NCI-H2107 treated with DMSO at 0.1 percent for 48 hours (cell line): ENCODE measurements at regions not wholly inside any gene's neighbourhood (a gene's known extent, or its start where the extent isn't known, plus 50 kb on each side); places are given as distances from the start of the nearest gene placed in this dataset.

ENCODE experiments used
- DNase-seq: peaks from one replicate; lab custom pipeline; 2025; ENCODE audit not compliant: unreplicated experiment; lab: John Stamatoyannopoulos, UW

DNA sequence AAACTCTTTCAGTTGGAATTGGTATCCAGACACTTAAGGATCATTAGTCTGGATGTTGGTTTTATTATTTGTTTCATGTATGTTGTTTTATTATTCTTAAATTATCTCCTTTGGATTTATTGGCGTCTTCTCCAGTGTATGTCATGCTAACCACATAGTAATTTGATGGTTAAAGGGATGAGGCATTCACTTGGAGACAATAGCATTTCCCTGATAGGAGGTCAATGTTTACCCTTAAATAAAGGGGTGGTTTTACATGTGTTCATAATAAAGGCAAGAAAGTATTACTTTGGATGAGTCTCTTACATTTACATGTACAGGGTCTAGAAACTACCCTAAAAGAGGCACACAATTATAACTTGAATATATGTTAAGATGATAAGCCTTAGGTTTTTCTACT lies 51.2 kb upstream of the RNF144B start:
- no peak for DNase-seq

DNA sequence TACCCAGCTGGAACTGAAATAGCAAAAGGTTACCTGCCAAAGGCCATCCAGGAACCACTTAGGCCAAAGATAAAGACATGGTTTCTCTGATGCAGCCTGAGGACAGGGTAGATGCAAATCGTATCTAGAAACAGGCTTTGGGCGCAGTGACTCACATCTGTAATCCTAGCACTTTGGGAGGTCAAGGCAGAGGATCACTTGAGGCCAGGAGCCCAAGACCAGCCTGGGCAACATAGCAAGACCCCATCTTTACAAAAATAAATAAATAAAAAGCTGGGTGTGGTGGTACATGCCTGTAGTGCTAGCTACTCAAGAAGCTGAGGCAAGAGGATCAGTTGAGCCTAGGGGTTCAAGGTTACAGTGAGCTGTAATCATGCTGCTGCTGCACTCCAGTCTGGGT lies 52.9 kb upstream of the RNF144B start:
- DNase-seq = no peak

DNA sequence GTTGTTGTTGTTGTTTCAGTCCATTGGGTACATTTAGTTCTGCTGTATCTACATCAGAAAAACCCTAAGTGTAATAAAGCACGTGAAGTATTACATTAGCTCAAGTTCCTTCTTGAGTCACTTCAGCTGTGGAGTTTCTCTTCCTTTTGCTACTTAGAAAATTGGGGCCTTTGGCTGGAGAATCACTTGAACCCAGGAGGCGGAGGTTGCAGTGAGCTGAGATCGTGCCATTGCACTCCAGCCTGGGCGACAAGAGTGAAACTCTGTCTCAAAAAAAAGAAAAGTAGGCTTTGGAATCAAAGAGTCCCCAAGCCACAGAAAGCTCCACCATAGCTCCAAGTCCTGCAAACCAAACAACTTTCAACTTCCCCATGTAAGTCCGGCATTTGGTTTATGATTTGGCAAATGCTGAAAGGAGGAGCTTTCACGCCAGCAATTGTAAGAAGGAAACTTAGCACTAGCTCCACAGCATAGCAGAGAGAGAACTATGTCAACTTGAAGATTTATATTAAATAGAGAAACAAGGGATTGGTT lies 56.5 kb upstream of the RNF144B start:
- no peak for DNase-seq

DNA sequence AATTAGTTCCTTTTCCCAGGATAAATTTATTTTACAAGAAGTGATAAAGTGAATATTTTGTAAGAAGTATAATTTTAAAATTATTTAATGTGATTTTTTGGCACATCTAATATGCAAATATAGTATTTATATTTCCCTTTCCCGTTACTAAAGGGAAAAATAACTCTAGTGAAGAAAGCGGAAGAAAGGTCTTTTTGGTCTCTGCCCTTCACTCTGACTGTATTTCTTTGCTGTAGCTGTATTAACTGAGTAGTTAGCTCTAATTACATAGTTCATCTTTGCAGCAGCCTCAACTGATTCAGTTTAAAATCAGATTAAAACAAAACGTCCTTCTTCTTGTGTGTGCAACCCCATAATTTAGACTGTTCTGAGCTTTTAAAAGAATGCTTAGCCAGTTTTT lies 57.4 kb upstream of the RNF144B start:
- no peak for DNase-seq

DNA sequence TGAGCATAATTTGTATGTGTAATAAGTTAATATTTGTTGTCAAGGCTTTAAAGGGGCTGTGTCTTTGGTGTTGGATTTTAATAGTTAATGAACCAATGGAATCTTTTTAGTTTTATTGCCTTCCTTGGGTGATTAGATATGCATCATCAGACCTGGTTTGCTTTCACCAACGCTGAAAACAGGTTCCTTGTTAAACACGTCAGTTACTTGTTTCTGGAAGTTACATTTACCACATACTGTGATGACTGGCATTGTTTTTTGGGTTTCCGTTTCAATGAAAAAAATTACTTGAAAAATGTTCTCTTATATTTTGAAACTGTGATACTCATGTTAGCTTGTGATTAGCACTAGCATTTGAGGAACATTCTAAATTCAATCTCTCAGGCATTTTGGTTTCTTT lies 58.6 kb upstream of the RNF144B start:
- DNase-seq = no peak

DNA sequence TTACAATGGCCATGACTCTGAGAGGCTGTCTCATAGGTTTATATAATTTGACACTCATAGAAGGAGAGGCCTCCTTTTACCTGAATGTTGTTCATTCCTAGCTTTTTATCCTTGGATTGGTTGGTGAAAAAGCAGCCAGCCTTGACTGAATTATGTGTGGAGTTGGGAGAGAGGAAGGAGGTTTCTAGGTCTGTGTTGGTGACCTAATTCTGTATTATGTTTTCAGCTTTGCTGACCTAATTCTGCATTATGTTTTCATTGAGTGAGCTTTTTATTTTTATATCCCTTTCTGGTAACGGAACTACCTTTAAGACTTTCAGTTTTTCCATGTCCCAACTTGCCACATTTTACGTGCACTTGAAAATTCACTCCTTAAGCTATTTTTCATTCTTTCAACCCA lies 59.1 kb upstream of the RNF144B start:
- no peak for DNase-seq

DNA sequence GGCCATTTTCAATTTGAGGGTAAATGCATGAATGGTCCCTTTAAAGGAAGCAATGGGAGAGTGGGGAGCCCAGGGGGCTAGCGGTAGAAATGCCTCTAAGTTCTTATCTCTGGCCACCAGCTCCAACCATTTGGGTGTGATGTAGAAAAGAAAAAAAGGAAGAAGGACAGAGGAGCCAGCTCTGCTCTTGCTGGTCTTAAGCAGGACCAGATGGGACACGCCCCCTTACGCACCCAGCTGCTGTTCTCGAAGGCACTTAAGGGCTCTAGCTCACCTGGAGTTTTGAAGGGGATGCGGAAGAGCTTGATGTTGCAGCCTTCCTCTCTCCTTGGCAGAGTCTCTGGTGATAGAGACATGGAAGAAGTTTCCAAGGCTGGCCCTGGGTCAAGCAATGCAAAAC lies 59.5 kb upstream of the RNF144B start:
- no peak for DNase-seq

DNA sequence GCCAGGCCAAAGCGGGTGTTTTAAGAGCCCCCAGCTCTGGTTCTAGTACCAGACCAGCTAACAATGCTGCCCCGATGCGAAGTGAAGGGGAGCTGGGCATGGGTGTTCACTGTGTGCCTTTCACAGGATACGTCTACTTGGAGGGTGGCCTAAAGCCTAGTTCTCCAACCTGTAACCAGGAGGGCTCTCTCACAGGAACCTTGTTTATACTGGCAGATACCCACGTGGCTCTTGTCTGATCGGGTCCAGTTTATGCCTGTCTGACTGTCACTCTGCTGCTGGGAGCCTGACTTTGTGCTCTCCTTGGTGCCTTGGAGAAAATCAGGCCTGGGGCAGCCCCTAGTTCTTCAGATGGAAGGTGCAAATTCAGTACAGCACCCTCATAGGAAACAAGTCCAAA lies 60.2 kb upstream of the RNF144B start:
- DNase-seq = no peak

DNA sequence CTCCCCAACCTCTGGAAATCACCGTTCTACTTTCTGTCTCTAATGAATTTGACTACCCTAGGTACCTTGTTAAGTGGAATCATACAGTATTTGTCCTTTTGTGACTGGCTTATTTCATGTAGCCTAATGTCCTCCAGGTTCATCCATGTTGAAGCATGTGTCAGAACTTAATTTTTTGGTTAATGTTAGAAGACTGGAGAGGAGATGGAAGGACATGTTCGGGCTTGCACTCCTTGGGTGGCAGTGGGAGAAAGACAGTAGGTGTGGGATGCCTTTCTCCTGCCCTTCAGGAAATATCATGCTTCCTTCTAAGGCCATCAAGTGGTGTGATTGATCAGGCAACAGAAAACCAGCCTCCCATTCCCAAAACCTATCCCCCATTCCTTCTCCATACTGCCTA lies 61.1 kb upstream of the RNF144B start:
- no peak for DNase-seq

DNA sequence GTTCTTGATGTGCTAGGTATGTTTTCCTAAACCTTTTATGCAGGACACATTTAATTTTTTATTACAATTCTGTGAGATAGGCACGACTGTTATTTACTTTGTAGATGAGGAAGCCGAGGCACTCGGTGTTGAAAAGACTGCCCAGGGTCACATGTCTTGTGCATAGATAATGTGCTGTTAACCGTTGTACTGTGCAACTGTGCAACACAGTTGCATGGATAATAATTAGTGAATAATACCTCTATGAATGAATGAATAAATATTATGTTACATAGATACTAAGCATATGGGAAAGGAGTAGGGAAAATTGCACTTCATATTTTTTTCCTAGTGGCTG lies 60.3 kb upstream of the DEK start:
- no peak for DNase-seq

DNA sequence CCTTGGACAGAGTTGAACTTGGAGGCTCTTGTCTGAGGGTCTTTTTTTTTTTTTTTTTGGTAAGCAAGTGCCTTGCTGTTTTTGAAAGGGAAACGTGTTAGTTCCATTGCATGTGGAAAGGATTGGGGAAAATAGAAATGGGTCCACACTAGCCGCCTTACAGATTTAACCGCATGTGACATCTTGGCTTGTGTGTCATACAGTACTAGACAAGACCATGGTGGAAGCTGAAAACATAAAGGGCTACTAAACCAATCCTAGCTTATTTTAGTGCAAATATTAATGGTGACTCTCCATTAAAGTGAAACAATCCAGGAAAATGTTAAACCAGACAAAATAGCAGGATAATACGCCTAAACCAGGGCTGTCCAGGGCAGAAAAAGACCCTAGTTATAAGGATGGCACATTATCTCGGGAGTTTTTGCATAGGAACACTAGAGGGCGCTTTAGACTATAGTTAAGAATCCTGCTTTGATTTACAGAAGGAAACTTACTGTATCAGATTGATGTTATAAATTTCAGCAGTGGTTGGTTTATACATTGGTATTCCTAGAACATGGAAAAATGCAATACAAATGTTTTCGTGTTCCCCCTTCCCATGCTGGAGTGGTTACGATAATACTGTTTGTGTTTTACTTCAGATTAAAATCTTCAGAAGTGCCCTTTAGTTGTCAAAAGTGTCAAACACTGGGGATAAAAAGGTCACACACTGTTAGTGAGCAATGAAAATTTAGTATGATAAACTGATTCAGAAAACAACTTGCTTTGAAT lies 59.8 kb upstream of the DEK start:
- DNase-seq = peak; percentile 37

DNA sequence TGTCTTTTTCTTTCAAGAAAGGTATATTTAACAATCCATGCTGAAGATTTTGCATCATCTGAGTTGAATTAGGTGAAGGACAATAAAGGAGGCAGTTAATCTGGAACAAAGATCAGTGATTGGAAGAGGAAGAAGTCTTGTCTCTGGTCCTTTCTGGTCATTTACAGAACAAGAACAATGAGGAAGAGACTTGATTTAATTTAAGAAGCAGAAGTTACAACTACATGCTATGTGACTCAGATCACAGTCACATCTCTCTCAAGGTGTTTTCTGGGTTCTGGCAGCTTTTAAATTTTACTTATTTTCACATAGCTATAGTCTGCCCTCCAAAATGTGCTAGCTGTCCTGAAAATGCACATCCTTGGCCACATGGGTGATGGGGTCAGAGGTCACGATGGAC lies 53.5 kb upstream of the DEK start:
- no peak for DNase-seq

DNA sequence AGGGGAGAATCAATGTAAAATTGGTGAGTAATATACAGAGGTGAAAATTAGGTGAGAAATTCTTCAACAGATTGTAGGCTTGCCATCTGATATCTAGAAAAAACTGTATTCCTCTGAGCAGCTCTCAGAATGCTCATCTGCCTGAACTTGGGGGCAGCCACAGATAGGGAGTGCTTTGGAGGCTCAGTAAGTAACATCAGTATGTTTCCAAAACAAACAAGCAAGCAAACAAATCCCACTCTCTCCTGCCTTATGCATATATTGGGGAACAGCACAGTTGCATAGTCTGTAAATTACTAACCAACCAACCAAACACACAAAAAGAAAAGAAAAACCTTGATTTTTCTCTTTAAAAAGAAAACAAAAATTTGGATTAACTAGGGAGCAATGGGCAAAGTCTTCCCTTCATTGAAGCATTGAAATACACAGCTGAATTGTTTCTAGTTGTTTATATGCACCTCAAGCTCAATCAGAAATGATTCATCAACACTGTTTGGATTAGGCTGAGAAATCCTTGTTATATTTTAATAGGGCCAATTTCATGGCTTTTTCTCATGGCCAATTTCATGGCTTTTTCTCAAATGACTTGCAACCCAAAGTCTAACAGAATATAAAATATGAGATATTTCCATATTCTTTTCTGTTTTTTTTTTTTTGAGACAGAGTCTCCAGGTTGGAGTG lies 50.1 kb upstream of the DEK start:
- no peak for DNase-seq
